HEK293T (cell line): ENCODE measurements at regions not wholly inside any gene's neighbourhood (a gene's known extent, or its start where the extent isn't known, plus 50 kb on each side); places are given as distances from the start of the nearest gene placed in this dataset.

Experiments used
- BHLHE40 ChIP-seq: fragments of 450-650 bp; IDR thresholded peaks from 2 replicates; pipeline ENCODE4 v1.6.1; 2016; ENCODE audit warnings: mild to moderate bottlenecking, moderate library complexity, borderline replicate concordance
- ELF4 ChIP-seq: fragments of 450-650 bp; IDR thresholded peaks from 2 replicates; pipeline ENCODE4 v1.6.1; 2017; ENCODE audit warnings: antibody characterized with exemption
- FOXM1 ChIP-seq: fragments of 450-650 bp; IDR thresholded peaks from 2 replicates; pipeline ENCODE4 v1.6.1; 2017; ENCODE audit warnings: mild to moderate bottlenecking, borderline replicate concordance
- TARDBP ChIP-seq: fragments of 450-650 bp; IDR thresholded peaks from 2 replicates; pipeline ENCODE4 v1.6.1; 2016

GRCh38 chr9:96129747-96130146 is 172.2 kb downstream of the HSD17B3 start:
- TF ChIP-seq TARDBP (no peak), ELF4 (no peak), FOXM1 (no peak), BHLHE40 (no peak)
